Retina (tissue), 1 donor: ENCODE measurements at regions not wholly inside any gene's neighbourhood (a gene's known extent, or its start where the extent isn't known, plus 50 kb on each side); places are given as distances from the start of the nearest gene placed in this dataset.

Experiments
- DNase-seq: peaks from one replicate; pipeline ENCODE4 v3.0.0-alpha.2; 2016

DNA sequence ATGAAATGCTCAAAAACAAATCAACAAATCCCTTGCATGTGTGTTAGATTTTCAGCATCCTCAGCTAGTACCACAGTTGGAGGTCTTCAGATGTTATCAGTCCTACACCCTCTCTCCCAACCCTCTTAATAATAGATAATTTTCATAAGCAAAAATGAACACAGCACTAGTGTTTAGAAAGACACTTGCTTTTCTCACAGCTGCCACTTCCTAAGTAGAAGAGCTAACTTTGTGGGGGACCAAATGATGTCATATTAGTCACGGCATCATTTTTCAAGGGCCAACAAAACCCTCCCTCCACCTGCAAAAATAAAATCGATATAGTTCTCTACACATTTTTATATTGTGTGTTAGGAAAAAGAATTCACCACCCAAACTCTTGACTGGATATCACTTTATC is 163.5 kb upstream of the GYPA start:
- no peak for DNase-seq

DNA sequence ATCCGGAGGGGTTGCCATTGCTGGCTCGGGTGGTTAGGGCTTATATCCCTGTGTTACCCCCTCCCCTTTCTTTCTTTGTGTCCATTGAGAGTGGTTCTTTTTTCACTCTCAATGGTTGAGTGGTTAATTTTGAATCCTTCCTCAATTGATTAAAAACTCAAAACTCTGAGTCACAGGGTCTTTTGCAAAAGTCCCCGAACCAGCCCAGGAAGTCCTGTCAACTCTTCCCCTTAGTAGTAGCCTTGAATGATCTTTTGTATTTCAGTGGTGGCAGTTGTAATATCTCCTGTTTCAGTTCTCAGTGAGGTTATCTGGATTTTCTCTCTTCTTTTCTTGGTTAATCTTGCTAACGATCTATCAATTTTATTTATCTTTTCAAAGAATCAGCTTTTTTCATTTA is 170.0 kb upstream of the GYPA start:
- DNase-seq: no peak

DNA sequence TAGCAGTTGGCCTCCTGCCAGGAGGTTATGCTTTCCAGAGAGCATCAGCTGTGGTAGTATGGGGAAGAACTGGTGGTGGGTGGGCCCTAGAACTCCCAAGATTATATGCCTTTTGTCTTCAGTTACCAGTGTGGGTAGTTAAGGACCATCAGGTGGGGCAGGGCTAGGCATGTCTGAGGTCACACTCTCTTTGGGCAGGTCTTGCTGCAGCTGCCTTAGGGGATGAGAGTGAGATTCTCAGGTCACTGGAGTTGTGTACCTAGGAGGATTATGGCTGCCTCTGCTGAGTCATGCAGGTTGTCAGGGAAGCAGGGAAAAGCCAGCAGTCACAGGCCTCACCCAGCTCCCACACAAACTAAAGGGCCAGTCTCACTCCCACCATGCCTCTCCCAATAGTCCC is 172.9 kb upstream of the GYPA start:
- no peak for DNase-seq

DNA sequence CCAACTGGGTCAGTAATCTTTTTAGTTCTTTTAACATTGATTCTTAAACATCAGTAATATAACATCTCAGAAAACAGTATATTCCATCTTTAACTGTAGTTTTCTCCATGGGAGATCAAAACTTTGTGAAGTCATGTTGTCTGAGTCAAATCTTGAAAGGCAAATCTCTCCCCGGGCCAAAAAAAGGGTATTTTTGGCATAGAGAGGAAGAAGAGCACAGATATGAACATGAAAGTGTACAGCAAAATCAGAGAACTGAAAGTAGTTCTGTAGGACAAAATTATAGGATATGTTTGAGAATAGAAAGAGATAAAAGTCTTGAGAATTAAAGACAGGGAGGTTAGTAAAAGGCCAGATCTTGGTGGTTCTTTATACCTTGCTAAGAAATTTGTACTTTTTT is 176.4 kb upstream of the GYPA start:
- no peak for DNase-seq

DNA sequence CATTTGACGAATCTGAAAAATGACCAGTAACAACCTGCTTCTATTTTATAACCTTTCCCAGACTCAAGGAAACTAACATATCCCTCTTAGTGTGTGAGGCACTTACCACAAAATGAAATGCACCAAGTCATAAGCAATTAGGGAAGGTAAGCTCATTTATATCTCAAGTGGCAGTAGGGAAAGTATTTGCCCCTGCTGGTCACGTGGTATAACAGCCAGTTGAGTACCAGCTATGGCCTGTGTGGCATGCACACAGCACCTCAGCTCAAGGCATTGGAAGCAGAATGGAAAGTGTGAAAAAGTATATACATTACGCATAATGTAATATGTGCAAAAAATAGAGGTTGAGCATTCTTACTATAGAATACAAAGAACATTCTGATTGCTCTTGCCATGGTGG is 178.3 kb upstream of the GYPA start:
- DNase-seq: no peak

DNA sequence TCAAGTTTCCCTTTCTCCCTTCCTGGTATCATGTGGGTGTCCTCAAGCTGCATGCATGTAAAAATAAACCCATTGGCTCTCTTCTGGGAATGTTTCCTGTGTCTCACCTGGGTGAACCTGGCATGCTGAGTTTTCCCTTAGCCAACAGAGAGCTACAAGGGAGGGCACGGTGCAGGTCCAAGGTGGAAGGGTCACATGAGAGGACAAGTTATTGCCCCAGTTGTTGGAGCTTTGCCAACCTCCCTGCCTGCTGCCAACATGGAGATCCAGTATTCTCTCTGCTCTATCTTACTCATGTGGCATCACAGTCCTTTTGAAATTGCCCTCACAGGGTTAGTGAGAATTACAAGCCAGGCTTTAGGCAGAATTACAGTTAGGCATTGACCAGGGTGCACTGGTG is 196.1 kb upstream of the GYPA start:
- no peak for DNase-seq

DNA sequence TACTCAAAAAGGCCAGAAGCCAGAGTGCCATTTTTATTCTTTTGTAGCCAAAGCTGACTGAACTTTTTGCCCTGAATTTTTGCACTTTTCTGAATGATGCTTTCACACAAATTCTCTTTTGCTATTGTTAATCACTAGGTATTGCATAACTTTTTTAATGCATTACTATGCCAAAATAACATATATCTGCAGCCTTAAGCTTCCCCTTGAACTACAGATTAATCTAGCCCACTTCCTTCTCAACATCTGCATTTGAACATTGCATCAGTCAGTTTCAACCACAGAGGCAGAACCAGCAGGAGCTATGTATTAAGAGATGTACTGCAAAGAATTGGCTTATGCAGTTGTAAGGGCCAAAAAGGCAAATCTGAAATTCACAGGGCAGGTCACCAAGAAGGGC is 197.6 kb upstream of the GYPA start:
- no peak for DNase-seq

DNA sequence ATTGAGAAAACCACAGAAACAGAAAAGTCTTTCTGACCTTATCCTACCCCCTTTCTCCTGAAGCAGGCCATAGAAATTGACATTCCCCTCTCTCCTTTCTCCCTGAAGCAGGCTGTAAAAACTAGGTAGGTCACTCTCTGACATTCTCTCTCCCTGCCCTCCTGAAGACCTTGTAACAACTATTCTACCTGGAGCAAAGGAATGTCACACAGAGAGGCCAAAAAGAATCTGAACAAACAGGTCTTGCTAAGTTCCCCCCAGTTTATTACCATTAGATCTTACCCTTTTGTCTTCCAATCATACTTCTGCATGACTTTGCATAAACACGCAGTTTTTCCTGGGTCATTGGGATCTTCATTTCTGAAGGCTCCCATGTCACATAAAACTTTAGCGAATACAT is 198.3 kb upstream of the GYPA start:
- DNase-seq: no peak

DNA sequence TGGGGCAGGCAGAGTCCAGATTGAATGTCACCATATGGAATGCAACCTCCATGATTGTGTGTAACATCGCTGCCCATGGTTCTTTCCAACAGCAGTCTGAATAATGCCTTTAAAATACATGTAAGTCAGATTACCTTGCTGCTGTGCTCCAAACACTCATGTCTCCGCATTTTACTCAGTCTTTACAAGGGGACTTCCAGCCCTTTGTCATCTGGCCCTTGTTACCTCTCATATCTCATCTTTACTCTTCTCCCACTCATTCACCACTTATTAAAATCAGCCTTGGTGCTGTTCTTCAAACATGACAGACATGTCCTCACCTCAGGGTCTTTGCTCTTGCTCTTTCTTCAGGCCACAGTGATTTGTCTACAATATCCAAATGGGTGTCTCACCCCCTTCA is 200.4 kb upstream of the GYPA start:
- no peak for DNase-seq

DNA sequence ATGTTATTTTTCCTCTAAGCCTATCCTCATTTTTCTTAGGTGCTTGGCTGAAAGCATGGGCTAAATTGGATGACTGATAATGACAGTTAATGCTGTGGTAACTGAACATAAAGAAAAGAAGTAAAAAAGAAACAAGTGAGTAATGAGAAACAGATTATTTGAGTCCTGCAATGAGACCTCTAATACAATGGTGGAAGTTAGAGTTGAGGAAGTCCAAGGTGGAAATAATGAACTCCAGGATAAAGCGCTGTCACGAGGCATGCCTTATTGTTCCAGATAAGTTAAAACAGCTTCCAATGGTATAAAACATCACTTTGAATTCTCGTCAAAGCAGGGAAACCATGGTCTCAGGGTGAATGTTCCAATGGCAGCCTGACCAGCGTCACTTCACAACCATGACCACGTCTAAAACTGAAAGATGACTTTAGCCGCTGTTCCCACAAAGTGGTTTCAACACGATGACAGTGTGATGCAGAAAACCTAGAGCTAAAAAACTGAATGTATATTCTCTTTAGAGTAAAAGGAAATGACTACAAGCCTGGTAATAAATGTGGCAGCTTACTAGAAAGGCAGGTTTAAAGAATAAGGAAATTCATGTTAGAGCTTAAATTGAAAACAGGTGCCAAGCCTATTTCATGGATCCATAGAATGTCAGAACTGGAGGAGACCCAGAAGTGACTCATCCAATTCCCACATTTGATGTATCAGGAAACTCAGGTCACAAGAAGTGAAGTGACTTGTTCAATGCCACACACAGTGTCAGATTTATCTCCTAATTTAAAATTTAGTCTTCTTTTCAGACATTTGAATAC is 202.6 kb upstream of the GYPA start:
- no peak for DNase-seq

DNA sequence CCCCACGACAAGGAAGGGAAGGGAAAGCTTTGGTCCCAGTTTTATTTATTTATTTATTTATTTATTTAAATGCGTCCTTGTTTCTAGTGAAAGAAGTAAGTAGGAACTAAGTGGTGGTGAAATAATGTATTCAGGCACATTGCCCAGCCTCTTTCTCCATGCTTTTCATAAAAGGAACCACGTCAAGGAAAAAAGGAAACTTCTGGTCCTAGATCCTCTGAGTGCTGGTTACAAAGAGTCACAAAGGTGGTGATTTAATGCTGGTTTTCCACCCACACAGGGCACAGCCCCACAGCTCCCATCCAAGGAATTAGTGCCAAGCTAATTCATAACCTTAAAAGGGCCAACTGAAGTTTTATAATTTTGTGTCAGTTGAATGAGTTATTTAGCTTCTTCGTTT is 206.6 kb upstream of the GYPA start:
- DNase-seq: no peak

DNA sequence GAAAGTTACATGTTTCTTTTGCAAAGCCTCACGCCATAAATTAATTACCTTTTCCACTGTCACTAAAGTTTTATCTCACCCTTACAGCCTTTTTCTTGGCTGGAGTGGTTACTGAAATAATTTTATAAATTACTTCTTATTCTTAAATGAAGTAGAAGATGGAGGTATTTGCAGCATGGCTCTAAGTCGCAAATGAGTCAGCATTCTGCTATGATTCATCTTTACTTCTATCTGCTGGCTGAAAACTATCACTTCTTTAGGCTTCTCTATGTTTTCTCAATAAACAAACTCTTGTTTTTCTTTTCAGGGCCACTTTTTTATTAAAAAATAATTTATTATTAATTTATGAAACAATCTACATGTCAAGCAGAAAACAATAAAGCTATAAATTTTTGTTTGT is 210.2 kb upstream of the GYPA start:
- no peak for DNase-seq

DNA sequence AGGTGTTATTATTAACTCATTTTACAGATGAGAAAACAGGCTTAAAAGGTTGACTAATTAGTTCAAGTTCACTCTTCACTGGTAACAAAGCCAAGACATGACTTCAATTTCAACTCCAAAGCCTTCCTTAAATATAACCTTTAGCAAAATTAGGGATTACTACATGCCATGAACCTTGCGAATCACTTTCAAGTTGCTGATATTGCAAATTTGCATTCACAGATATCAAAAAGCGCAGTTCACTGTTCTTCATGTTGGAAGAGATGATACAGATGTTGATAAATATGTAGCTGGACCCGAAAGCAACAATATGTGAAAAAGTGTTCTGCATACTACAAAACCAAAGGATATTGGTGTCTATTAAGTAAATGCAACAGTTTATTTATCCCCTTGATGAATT is 210.8 kb upstream of the GYPA start:
- no peak for DNase-seq

DNA sequence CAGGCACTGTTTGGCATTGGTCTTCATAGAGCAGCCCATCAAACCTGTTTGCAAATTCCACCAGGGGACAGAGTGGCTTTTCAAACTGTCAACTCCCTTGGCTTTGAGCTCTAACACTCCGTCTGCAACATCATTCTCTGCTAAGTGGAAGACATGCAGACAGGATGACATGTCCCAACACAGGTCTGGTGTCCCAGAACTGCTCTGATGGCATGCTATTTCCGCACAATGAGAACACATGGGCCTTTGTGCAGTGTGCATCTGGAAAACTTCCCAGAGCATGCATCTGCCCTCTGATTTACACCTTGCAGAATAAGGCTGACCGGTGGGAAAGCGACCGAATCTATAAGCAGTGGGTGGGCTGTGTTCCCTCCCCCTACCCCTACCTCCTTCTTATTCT is 212.8 kb upstream of the GYPA start:
- DNase-seq: peak; percentile 43

DNA sequence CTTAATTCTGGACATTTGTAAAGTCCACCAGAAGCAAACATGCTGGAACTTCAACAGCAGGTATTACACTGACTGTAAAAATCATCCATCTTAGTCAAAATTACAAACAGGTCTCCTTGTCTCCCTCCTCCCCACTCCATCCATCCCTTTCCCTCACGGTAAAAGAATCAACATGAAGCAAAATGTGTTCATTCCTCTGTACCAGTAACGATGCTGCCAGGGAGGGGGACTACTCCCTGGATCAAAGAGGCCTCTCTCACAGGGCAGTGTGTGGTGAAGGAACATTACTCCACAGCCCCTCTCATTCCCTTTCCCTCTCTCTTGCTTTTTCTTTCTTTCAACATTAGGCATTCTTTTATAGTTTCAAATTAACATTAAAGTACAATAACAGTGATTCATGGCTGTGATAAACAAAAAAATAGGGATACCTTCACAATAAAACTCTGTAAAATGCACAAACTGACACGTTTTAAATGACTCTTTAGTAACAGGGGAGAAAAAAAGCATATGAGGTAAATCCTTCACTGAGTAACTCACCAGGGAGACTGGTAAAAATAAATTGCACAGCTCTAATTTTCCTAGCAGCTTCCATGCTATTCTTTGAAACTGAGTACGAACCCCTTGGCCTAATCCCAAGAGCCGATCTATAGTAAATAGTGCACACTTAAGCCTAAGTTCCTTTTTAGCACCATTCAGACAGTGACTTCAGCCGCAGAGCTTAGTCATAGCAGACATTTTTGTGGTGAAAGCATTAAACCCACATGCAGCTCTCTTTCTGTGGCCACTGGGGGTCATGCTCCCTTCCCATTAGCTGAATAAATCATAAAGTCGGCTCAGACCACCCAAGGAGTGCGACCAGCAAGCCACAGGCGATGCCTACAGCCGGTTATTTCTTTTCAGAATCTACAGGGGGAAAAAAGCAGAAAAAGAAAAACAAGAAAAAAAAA is 215.6 kb upstream of the GYPA start:
- DNase-seq: peak; percentile 70

DNA sequence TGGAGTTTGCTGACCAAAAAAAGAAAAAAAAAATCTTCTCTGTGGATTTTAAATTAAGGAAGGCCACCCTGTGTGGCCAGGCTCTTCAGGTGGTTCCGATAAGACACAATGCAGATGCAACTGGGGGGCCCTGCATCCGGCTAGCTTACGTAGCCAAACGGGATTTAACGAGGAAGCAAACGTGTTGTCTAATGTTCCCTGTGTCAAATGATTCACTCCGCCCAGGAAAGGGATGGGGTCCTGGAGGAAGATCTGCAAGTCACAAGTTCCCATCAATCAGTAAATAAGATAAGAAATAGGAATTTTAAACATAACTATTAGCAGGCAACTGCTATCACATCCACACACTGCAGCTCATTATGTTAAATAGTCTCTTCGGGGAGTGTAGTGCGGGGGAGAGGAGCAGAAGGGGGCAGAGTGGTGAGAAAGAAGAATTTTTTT is 216.4 kb upstream of the GYPA start:
- DNase-seq: peak; percentile 42

DNA sequence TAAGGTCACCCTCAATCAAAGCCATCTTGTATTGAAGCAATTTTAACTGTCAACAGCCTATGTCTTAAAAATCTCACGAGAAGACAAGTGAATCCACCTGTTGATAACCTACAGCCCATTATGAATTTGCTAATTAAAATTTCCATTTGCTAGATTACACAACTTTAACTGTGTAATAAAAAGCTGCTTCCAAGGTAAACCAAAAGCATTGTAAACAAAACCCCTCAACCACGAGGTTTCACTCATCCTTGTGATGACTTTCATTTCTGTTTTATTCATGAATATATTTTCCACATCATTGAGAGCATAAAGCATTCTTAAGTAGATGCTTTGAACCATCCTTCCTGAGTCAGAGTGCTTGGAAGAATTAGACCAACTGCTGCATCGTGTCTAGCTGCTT is 217.5 kb upstream of the GYPA start:
- DNase-seq: no peak

DNA sequence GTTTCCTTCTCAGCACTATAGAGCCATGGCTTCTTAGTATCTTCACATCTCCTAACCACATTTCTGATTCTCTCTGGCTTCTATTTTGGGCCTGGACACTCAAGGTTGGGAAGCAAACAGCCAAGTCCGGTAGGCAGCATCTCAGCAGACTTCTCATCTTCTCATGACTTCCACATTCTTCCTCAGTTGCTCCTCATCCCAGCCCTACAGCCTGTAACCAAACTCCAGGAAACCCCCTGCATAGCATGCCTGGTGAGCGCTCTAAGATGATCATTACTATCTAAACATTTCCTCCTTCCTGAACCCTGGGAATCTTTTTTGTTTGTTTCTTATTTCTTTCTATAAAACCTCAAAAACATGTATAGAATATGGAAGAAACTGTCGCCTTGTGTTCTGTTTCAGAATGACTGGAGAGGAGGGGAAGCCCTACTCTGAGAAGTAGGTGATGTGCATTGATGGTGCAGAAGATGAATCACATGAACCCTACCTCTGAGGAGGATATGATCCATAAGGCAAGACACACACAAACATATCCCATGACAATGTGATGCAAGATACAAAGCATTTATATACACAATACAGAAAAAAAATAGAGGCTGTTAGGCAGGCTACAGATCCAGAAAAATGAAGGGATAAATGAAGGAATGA is 219.8 kb upstream of the GYPA start:
- DNase-seq: no peak

DNA sequence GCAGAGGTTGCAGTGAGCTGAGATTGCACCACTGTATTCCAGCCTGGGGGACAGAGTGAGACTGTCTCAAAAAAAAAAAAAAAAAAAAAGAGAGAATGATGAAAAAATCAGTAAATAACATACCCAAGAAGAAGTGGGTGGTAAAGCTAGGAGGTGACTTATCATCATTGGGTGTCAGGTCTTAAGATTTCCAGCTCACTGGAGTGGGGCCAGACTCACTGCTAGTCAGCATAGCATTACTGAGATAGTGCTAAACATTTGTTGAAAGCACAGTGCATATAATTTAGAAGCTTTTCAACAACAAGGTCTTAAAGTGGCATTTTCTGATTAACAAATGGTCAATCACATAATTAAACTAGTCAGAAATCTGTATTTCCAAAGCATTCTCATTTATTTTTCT is 221.8 kb upstream of the GYPA start:
- no peak for DNase-seq

DNA sequence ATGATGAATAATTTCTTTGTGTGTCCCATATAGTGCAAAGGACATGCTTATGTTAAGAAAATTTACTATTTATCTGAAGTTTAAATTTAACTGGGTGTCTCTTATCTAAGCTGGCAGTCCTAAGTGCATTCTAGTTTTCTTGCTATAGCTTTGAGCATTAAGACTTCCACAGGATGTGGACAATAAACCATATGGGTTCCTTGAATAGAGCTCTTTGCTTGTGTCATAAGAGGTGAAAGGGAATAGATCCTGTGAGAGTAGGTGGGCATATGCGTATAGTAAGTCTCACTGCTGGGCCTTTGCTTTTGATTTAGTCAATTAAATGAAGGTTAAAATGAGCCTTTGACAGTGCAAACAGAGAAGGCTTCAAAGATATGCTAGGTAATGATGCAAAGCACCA is 223.4 kb upstream of the GYPA start:
- DNase-seq: no peak

DNA sequence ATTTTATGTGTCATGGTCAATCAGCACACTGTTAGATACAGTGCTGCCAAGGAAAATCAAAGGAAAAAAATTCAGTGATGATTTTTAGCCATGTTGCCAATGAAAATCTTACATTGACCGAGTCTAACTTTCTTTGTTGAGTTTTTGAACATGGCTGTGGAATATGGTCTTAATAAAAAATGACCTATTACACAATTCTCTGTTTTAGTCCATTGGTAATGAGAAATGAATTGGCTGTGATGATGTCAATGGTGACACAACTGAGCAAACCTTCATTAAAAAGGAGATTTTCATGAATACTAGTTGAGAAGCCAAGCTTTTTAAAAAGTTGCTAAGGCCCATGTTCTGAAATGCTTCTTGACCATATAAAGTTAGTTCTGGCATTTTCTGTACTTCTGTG is 225.9 kb upstream of the GYPA start:
- DNase-seq: no peak

DNA sequence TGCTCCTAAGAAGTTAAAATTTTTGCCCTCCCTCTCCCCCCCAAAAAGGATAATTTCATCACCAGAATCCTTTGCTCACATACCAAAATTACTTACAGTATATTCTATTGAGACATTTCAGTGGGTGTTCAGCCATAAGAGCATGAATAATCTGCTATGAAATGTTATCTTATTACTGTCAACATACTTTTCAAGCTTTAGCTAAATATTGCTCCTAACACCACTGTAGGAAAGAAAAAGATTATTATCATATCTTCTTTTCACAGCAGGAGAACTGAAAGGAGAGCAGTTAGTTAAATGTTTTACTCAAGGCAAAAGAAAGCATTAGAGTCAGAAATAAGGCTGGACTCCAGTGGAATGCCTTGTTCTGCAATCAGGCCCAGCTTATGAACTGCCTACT is 231.0 kb upstream of the GYPA start:
- DNase-seq: no peak

DNA sequence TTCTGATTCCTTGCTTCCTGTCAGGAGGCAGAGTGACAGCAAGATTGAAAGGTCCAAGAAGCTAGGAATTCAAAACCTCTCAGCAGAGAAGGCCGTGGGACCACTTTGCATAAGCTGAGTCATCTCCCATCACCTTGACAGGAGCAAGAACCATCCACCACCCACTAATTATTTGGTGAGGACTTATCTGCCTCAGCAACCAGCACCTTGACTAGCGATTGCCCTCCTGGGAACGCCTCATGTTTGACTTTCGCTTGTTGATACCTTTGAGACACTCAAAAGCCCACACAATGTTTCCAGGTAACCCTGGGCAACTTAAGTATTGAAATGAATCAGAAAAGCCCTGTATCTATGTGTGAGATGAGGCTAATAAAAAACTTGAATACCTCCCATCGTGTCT is 233.5 kb upstream of the GYPA start:
- no peak for DNase-seq

DNA sequence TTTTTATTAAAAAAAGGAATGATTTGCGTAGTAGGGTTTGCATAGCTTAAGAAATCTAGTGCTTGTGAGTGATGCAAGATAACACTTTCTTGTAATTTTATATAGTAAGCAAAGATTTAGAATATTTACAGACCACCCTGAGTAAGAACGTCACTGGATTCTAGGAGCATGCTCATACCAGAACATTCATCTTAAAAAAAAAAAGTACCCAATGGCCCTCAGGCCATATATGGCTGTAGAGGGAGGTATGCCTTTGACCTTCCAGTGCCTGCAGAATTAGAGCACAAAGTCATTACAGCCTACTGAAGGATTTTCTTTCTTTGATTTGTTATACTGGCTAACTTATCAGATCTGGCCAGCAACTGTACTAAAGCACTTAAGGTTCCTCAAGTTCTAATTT is 236.3 kb upstream of the GYPA start:
- no peak for DNase-seq
